Fibroblast of lung (primary cell): ENCODE measurements at regions not wholly inside any gene's neighbourhood (a gene's known extent, or its start where the extent isn't known, plus 50 kb on each side); places are given as distances from the start of the nearest gene placed in this dataset.
"Not testable (repeated sequence)": the region's sequence is repeated elsewhere in the genome, so short reads cannot be mapped to it uniquely, and the experiment has no call there.

Experiments
- DNase-seq, 2 donors: peaks; one replicate each; pipeline versions ENCODE4 v3.0.0 to v3.0.0-alpha.2; 2010; ENCODE audit warnings: low read depth in 2 of 2
- H2AFZ ChIP-seq: 2 replicates; pipeline ENCODE4 v1.5.1; 2012; ENCODE audit warnings: low read length, control low read depth, inconsistent platforms
- H3K27ac ChIP-seq: 2 replicates; pipeline ENCODE4 v1.5.1; 2011; ENCODE audit warnings: low read length, control low read depth; ENCODE audit not compliant: insufficient read depth
- H3K27me3 ChIP-seq: 2 replicates; pipeline ENCODE4 v1.5.1; 2011; ENCODE audit warnings: mild to moderate bottlenecking, low read length; ENCODE audit not compliant: control insufficient read depth, insufficient read depth
- H3K36me3 ChIP-seq: 2 replicates; pipeline ENCODE4 v1.5.1; 2011; ENCODE audit warnings: low read length; ENCODE audit not compliant: control insufficient read depth, insufficient read depth
- H3K4me1 ChIP-seq: 2 replicates; pipeline ENCODE4 v1.5.1; 2011; ENCODE audit warnings: low read length; ENCODE audit not compliant: control insufficient read depth, insufficient read depth; ENCODE audit errors: extremely low read depth
- H3K4me2 ChIP-seq: 2 replicates; pipeline ENCODE4 v1.5.1; 2011; ENCODE audit warnings: low read length, control low read depth; ENCODE audit not compliant: insufficient read depth; ENCODE audit errors: extremely low read depth
- H3K4me3 ChIP-seq, 4 experiments: fragments of 200-600 bp in 1 of 4; sonication (generic) in 1 of 4; replicated peaks in 1 of 4; 2 replicates each; pipeline ENCODE4 v1.5.1; 2011 to 2016; ENCODE audit warnings: low read length in 4 of 4, low read depth in 3 of 4, mild to moderate bottlenecking in 3 of 4, control low read depth in 2 of 4, inconsistent platforms in 1 of 4, mixed read lengths in 1 of 4; ENCODE audit not compliant: insufficient read depth in 1 of 4; ENCODE audit errors: control extremely low read depth in 1 of 4
- H3K79me2 ChIP-seq: 2 replicates; pipeline ENCODE4 v1.5.1; 2012; ENCODE audit warnings: mild to moderate bottlenecking, low read length, inconsistent platforms; ENCODE audit not compliant: control insufficient read depth, insufficient read depth
- H3K9ac ChIP-seq: 2 replicates; pipeline ENCODE4 v1.5.1; 2011; ENCODE audit warnings: mild to moderate bottlenecking, low read length, control low read depth; ENCODE audit not compliant: insufficient read depth
- H3K9me3 ChIP-seq: 2 replicates; pipeline ENCODE4 v1.5.1; 2012; ENCODE audit warnings: low read depth, low read length; ENCODE audit not compliant: control insufficient read depth, insufficient read depth
- H4K20me1 ChIP-seq: 2 replicates; pipeline ENCODE4 v1.5.1; 2011; ENCODE audit warnings: low read length; ENCODE audit not compliant: control insufficient read depth, insufficient read depth; ENCODE audit errors: extremely low read depth

DNA sequence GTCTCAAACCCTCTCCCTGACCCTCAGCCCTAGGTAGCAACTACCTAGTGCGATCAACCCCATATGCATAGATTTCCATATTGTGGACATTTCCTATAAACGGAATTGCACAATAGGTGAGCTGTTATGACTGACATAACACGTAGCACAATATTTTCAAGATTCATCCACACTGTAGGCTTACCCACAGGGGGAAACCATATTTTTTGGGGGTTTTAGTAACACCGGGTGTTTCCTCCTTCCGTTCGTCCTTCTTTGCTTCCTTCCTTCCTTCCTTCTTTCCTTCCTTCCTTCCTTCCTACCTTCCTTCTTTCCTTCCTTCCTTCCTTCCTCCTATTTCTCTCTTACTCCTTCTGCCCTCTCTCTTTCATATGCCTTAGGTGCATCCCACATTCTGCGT, 524.2 kb downstream of the CWH43 start:
- not testable (repeated sequence) for H3K27me3 ChIP-seq, H2AFZ ChIP-seq, H3K79me2 ChIP-seq, H3K9ac ChIP-seq, H3K4me1 ChIP-seq, H3K9me3 ChIP-seq, H3K36me3 ChIP-seq, H3K4me3 ChIP-seq, H3K4me2 ChIP-seq, H4K20me1 ChIP-seq, H3K27ac ChIP-seq
- DNase-seq, result peak in 1 of 2 donors; percentile 1

DNA sequence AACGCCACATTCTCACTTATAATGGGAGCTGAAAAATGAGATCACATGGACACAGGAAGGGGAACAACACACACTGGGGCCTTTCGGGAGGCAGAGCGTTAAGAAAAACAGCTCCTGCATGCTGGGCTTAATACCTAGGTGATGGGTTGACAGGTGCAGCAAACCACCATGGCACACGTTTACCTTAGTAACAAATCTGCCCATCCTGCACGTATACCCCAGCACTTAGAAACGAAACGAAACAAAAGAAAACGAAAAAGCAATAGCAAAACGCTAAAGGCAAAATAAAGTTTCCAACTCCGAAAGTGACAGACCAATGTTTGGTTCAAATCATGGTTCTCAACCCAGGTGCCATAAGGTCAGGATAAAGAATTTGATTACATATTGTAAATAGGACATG, 525.3 kb downstream of the CWH43 start:
- H3K79me2 ChIP-seq, H3K27me3 ChIP-seq: not testable (repeated sequence)

DNA sequence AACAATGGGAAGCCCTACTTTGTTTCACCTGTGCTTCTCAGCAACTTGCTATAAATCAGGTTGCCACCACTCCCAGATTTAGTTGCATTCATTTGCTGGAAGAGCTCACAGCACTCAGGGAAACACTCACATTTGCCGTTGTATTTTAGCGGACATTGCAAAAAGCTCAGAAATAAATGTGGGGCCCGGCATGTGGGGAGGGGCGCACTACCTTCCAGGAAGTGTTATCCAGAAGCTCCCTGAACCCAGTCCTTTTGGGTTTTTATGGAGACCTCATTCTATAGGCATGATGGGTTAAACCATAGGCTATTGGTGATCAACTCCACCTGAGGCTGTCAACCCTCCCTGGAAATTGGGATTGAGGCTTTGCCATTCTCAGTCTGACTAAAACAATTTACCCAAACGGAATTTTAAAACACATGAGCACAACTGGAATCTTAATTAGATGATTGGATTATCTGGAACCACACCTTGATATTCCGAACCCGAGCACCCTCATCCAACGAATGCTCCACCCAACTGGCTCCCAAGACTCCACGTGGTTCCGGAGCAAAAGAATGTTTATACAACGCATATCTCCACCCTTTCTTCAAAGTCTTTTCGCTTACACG, 525.9 kb downstream of the CWH43 start:
- DNase-seq, result peak in 1 of 2 donors; percentile 1
- H2AFZ ChIP-seq, H3K9ac ChIP-seq, H4K20me1 ChIP-seq, H3K4me3 ChIP-seq, H3K4me2 ChIP-seq, H3K4me1 ChIP-seq, H3K79me2 ChIP-seq, H3K27me3 ChIP-seq, H3K27ac ChIP-seq, H3K9me3 ChIP-seq, H3K36me3 ChIP-seq: not testable (repeated sequence)

More for the DNA sequence above, 525.3 kb downstream of the CWH43 start:
- not testable (repeated sequence) for H3K9me3 ChIP-seq, H3K4me1 ChIP-seq, H3K27ac ChIP-seq, H3K4me2 ChIP-seq, H2AFZ ChIP-seq, H3K4me3 ChIP-seq, H4K20me1 ChIP-seq, H3K9ac ChIP-seq, H3K36me3 ChIP-seq
- DNase-seq, result peak in 1 of 2 donors; percentile 1

GRCh38 chr4:49512641-49513545, 526.8 kb downstream of the CWH43 start:
- H3K36me3 ChIP-seq, H3K9me3 ChIP-seq, H3K27ac ChIP-seq, H3K9ac ChIP-seq, H3K27me3 ChIP-seq, H3K4me2 ChIP-seq, H3K4me1 ChIP-seq, H3K79me2 ChIP-seq, H2AFZ ChIP-seq, H3K4me3 ChIP-seq, H4K20me1 ChIP-seq: not testable (repeated sequence)
- peak in 1 of 2 donors; percentile 1 for DNase-seq

- not testable (repeated sequence) for H3K27ac ChIP-seq, H4K20me1 ChIP-seq, H3K4me3 ChIP-seq, H3K9me3 ChIP-seq, H3K27me3 ChIP-seq, DNase-seq, H3K9ac ChIP-seq, H3K36me3 ChIP-seq, H3K79me2 ChIP-seq, H3K4me1 ChIP-seq, H3K4me2 ChIP-seq, H2AFZ ChIP-seq
Measured at GRCh38 chr4:49513546-49514115, 527.6 kb downstream of the CWH43 start.

GRCh38 chr4:49514171-49514699, 528.2 kb downstream of the CWH43 start:
- H4K20me1 ChIP-seq, H3K4me2 ChIP-seq, H3K4me3 ChIP-seq, H3K79me2 ChIP-seq, H2AFZ ChIP-seq, H3K36me3 ChIP-seq, H3K27ac ChIP-seq, H3K9ac ChIP-seq, H3K9me3 ChIP-seq, H3K4me1 ChIP-seq, DNase-seq, H3K27me3 ChIP-seq: not testable (repeated sequence)
